T-cell (primary cell): ENCODE measurements at regions not wholly inside any gene's neighbourhood (a gene's known extent, or its start where the extent isn't known, plus 50 kb on each side); places are given as distances from the start of the nearest gene placed in this dataset.

Source experiments
- ATAC-seq, 4 experiments: fragments of 200-7000 bp in 3 of 4; fragments of 150-1000 bp in 1 of 4; cut with Tn5 transposase; replicated peaks in 1 of 4; 1 replicate in 3 of 4; 2 replicates in 1 of 4; pipeline ENCODE4 v1.10.0; 2021; ENCODE audit warnings: moderate library complexity in 3 of 4, mild to moderate bottlenecking in 2 of 4, moderate number of reproducible peaks in 1 of 4
- CTCF ChIA-PET, 2 donors: fragments of 300-600 bp; sonication (Branson Sonifier 250); formaldehyde crosslinking; loops; one replicate each; lab custom pipeline; 2022; ENCODE audit warnings: antibody characterized with exemption in 2 of 2; lab: Charles Lee
- POLR2A ChIA-PET, 2 donors: fragments of 300-600 bp; sonication (Branson Sonifier 250); formaldehyde crosslinking; loops; one replicate each; lab custom pipeline; 2022; ENCODE audit warnings: antibody characterized with exemption in 2 of 2; lab: Charles Lee
- DNase-seq, 35 experiments: peaks; one replicate each; pipeline versions ENCODE4 v3.0.0 to v3.0.0-alpha.2; 2013 to 2023
- H3K27ac ChIP-seq: one replicate; pipeline ENCODE4 v1.5.1; 2013; ENCODE audit warnings: low read length
- H3K27me3 ChIP-seq, 2 experiments: replicated peaks in 1 of 2; 1 replicate in 1 of 2; 2 replicates in 1 of 2; pipeline versions ENCODE4 v1.6.1 to v1.7.0; 2013; ENCODE audit warnings: low read length in 1 of 2, mixed read lengths in 1 of 2; ENCODE audit not compliant: control insufficient read depth in 2 of 2, insufficient read depth in 2 of 2; ENCODE audit errors: extremely low read depth in 1 of 2
- H3K36me3 ChIP-seq, 2 donors: 1 replicate in 1 of 2; 2 replicates in 1 of 2; pipeline versions ENCODE4 v1.6.1 to v1.7.0; 2013; ENCODE audit warnings: low read length in 1 of 2; ENCODE audit not compliant: control insufficient read depth in 2 of 2, insufficient read depth in 1 of 2; ENCODE audit errors: extremely low read depth in 1 of 2
- H3K4me1 ChIP-seq, 2 experiments: 1 replicate in 1 of 2; 2 replicates in 1 of 2; pipeline versions ENCODE4 v1.6.1 to v1.7.0; 2013; ENCODE audit warnings: low read length in 2 of 2, mixed read lengths in 1 of 2; ENCODE audit not compliant: insufficient read depth in 2 of 2, control insufficient read depth in 1 of 2; ENCODE audit errors: extremely low read depth in 1 of 2
- H3K4me3 ChIP-seq, 2 donors: 1 replicate in 1 of 2; 2 replicates in 1 of 2; pipeline versions ENCODE4 v1.5.1 to v1.7.0; 2013; ENCODE audit warnings: mild to moderate bottlenecking in 2 of 2, low read length in 1 of 2, moderate library complexity in 1 of 2; ENCODE audit not compliant: control insufficient read depth in 1 of 2; ENCODE audit errors: extremely low read depth in 1 of 2
- H3K9me3 ChIP-seq: 2 replicates; pipeline ENCODE4 v1.7.0; 2013
- H3K27ac Mint-ChIP-seq, 2 donors: one replicate each; pipeline ENCODE4 v1.8.0; 2020 to 2021; ENCODE audit warnings: mild to moderate bottlenecking in 2 of 2, mixed read lengths in 2 of 2
- H3K27me3 Mint-ChIP-seq, 2 donors: one replicate each; pipeline ENCODE4 v1.8.0; 2021 to 2022; ENCODE audit warnings: mixed read lengths in 2 of 2
- H3K36me3 Mint-ChIP-seq: one replicate; pipeline ENCODE4 v1.8.0; 2021; ENCODE audit warnings: mixed read lengths
- H3K4me1 Mint-ChIP-seq, 3 donors: one replicate each; pipeline ENCODE4 v1.8.0; 2020 to 2022; ENCODE audit warnings: mixed read lengths in 3 of 3, mild to moderate bottlenecking in 1 of 3
- H3K4me3 Mint-ChIP-seq, 3 donors: one replicate each; pipeline ENCODE4 v1.8.0; 2020 to 2022; ENCODE audit warnings: mild to moderate bottlenecking in 3 of 3, mixed read lengths in 3 of 3, moderate library complexity in 3 of 3
- H3K9me3 Mint-ChIP-seq, 3 donors: one replicate each; pipeline ENCODE4 v1.8.0; 2020 to 2022; ENCODE audit warnings: mixed read lengths in 3 of 3
- WGBS: methylation state at CpG from one replicate; pipeline ENCODE4 v1.1.5; 2013; ENCODE audit warnings: missing lambda C conversion rate; ENCODE audit not compliant: insufficient coverage; 5-methylcytosine and 5-hydroxymethylcytosine counted together

- Histone ChIP-seq H3K27me3 (no peaks in the 10 kb centered on the region), H3K4me1 (no peaks in the 10 kb centered on the region), H3K36me3 (no peaks in the 10 kb centered on the region), H3K27ac (no peak overlapping the region), H3K4me3 (no peak overlapping the region), H3K9me3 (no peaks in the 10 kb centered on the region)
- DNase-seq (no peak), ATAC-seq (no peak)
- POLR2A ChIA-PET, result interaction anchor here in 1 of 2 donors (0.7 kb wide), 1 partner anchor 840 kb away, joined by 4 read pairs; no protein-coding TSS in a partner anchor
- CTCF ChIA-PET, result no interaction called here
- Mint-ChIP-seq H3K36me3 (no peaks in the 10 kb centered on the region), H3K9me3 (peaks cover 3 to 24% (median 6%) of the 10 kb centered on the region in 3 donors), H3K27me3 (no peaks in the 10 kb centered on the region), H3K4me3 (no peak overlapping the region), H3K27ac (no peak overlapping the region), H3K4me1 (no peaks in the 10 kb centered on the region)
- WGBS, result 80% methylated on average over 1 of the region's 3 CpGs
Measured at GRCh38 chr2:164203131-164203530, 418.2 kb downstream of the GRB14 start.

- no peak overlapping the region for H3K27ac ChIP-seq
- no CpG with 5 or more reads among the region's 1 CpG for WGBS
- H3K27me3 ChIP-seq, result no peaks in the 10 kb centered on the region
- ChIA-PET POLR2A (no interaction called here), CTCF (no interaction called here)
- no peaks in the 10 kb centered on the region for H3K36me3 ChIP-seq
- ATAC-seq, result no peak
- H3K4me1 Mint-ChIP-seq, result no peaks in the 10 kb centered on the region
- no peaks in the 10 kb centered on the region for H3K9me3 ChIP-seq
- H3K4me1 ChIP-seq, result no peaks in the 10 kb centered on the region
- no peak overlapping the region for H3K4me3 Mint-ChIP-seq
- no peak for DNase-seq
- H3K27me3 Mint-ChIP-seq, result no peaks in the 10 kb centered on the region
- no peak overlapping the region for H3K27ac Mint-ChIP-seq
- H3K9me3 Mint-ChIP-seq, result peaks cover 8 to 20% (median 16%) of the 10 kb centered on the region in 3 donors
- no peaks in the 10 kb centered on the region for H3K36me3 Mint-ChIP-seq
- no peak overlapping the region for H3K4me3 ChIP-seq
Measured at GRCh38 chr2:164198256-164198655, 423.0 kb downstream of the GRB14 start.

- Mint-ChIP-seq H3K36me3 (no peaks in the 10 kb centered on the region), H3K4me1 (no peaks in the 10 kb centered on the region), H3K27me3 (no peaks in the 10 kb centered on the region), H3K9me3 (peaks cover 4 to 22% (median 5%) of the 10 kb centered on the region in 3 donors), H3K27ac (no peak overlapping the region), H3K4me3 (no peak overlapping the region)
- Histone ChIP-seq H3K27me3 (no peaks in the 10 kb centered on the region), H3K36me3 (no peaks in the 10 kb centered on the region), H3K27ac (no peak overlapping the region), H3K9me3 (no peaks in the 10 kb centered on the region), H3K4me1 (no peaks in the 10 kb centered on the region), H3K4me3 (no peak overlapping the region)
- ChIA-PET CTCF (no interaction called here), POLR2A (no interaction called here)
- no CpG with 5 or more reads among the region's 4 CpGs for WGBS
- ATAC-seq (no peak), DNase-seq (no peak)
Measured at GRCh38 chr2:164190700-164191099, 430.6 kb downstream of the GRB14 start.

GRCh38 chr2:164189851-164190250 lies 431.4 kb downstream of the GRB14 start:
- no peak overlapping the region for H3K27ac ChIP-seq
- no peaks in the 10 kb centered on the region for H3K4me1 ChIP-seq
- Mint-ChIP-seq H3K27ac (no peak overlapping the region), H3K4me1 (no peaks in the 10 kb centered on the region), H3K4me3 (no peak overlapping the region), H3K27me3 (no peaks in the 10 kb centered on the region), H3K9me3 (peaks cover 2 to 24% (median 11%) of the 10 kb centered on the region in 3 donors), H3K36me3 (no peaks in the 10 kb centered on the region)
- DNase-seq (no peak), ATAC-seq (no peak)
- POLR2A ChIA-PET, result no interaction called here
- H3K4me3 ChIP-seq, result no peak overlapping the region
- no CpG with 5 or more reads among the region's 2 CpGs for WGBS
- no peaks in the 10 kb centered on the region for H3K9me3 ChIP-seq
- CTCF ChIA-PET, result no interaction called here
- no peaks in the 10 kb centered on the region for H3K27me3 ChIP-seq
- H3K36me3 ChIP-seq, result no peaks in the 10 kb centered on the region

- Mint-ChIP-seq H3K4me1 (no peaks in the 10 kb centered on the region), H3K9me3 (peaks cover 0 to 28% (median 7%) of the 10 kb centered on the region in 3 donors), H3K36me3 (no peaks in the 10 kb centered on the region), H3K27me3 (no peaks in the 10 kb centered on the region), H3K4me3 (no peak overlapping the region), H3K27ac (no peak overlapping the region)
- Histone ChIP-seq H3K9me3 (no peaks in the 10 kb centered on the region), H3K36me3 (no peaks in the 10 kb centered on the region), H3K27me3 (no peaks in the 10 kb centered on the region), H3K27ac (no peak overlapping the region), H3K4me3 (no peak overlapping the region), H3K4me1 (no peaks in the 10 kb centered on the region)
- POLR2A ChIA-PET, result no interaction called here
- no CpG with 5 or more reads among the region's 4 CpGs for WGBS
- ATAC-seq, result no peak
- no peak for DNase-seq
- CTCF ChIA-PET, result no interaction called here
Measured at GRCh38 chr2:164187121-164187520, 434.2 kb downstream of the GRB14 start.

GRCh38 chr2:164186591-164186990 lies 434.7 kb downstream of the GRB14 start:
- Mint-ChIP-seq H3K9me3 (peaks cover 0 to 28% (median 7%) of the 10 kb centered on the region in 3 donors), H3K27ac (no peak overlapping the region), H3K4me1 (no peaks in the 10 kb centered on the region), H3K36me3 (no peaks in the 10 kb centered on the region), H3K27me3 (no peaks in the 10 kb centered on the region), H3K4me3 (no peak overlapping the region)
- Histone ChIP-seq H3K27ac (no peak overlapping the region), H3K4me3 (no peak overlapping the region), H3K9me3 (no peaks in the 10 kb centered on the region), H3K4me1 (no peaks in the 10 kb centered on the region), H3K27me3 (no peaks in the 10 kb centered on the region), H3K36me3 (no peaks in the 10 kb centered on the region)
- ChIA-PET CTCF (no interaction called here), POLR2A (no interaction called here)
- 83% methylated on average over 4 of the region's 6 CpGs for WGBS
- DNase-seq (no peak), ATAC-seq (no peak)

GRCh38 chr2:164182116-164182627 lies 439.1 kb downstream of the GRB14 start:
- CTCF ChIA-PET, result no interaction called here
- no peaks in the 10 kb centered on the region for H3K4me1 Mint-ChIP-seq

More at GRCh38 chr2:164182116-164182627, 439.1 kb downstream of the GRB14 start:
- no peaks in the 10 kb centered on the region for H3K27me3 ChIP-seq
- H3K36me3 Mint-ChIP-seq, result no peaks in the 10 kb centered on the region
- WGBS, result 57% methylated on average over 4 of the region's 5 CpGs
- H3K4me3 ChIP-seq, result no peak overlapping the region
- ATAC-seq (no peak), DNase-seq (no peak)
- H3K27ac ChIP-seq, result no peak overlapping the region
- no peak overlapping the region for H3K27ac Mint-ChIP-seq
- peaks cover 0 to 31% (median 12%) of the 10 kb centered on the region in 3 donors for H3K9me3 Mint-ChIP-seq
- no peaks in the 10 kb centered on the region for H3K9me3 ChIP-seq
- H3K27me3 Mint-ChIP-seq, result no peaks in the 10 kb centered on the region
- POLR2A ChIA-PET, result interaction anchor here in 1 of 2 donors (0.5 kb wide), 1 partner anchor 170 kb away, joined by 4 read pairs; no protein-coding TSS in a partner anchor
- H3K36me3 ChIP-seq, result no peaks in the 10 kb centered on the region
- no peak overlapping the region for H3K4me3 Mint-ChIP-seq
- H3K4me1 ChIP-seq, result no peaks in the 10 kb centered on the region
